ENCODE measurements at regions not wholly inside any gene's neighbourhood (a gene's known extent, or its start where the extent isn't known, plus 50 kb on each side); places are given as distances from the start of the nearest gene placed in this dataset.

DNA sequence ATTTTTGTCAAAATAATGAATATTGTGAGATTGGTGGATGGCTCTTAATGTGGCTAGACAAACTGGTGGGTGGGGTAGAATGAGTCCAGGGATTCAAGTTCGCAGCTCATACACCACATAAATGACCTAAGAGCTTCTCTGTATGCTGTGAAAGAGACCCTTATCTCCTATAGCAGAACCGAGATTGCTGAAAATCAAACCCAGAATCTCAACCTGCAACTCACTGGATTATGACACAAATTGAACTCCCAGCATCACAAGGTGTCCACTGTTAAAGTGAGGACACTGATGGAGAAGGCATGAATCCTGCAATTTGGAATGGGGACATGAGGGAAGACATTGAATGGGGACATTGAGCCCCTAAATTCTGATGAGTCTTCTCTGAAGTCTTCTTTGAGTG, 51.3 kb upstream of the CNKSR3 start:
- Histone ChIP-seq H3K9ac (no peak overlapping the region), H3K4me1 (ENCODE audit: low read depth, poor library complexity, severe bottlenecking) (no peaks in the 10 kb centered on the region), H3K27me3 (ENCODE audit: insufficient read depth, low read depth) (no peaks in the 10 kb centered on the region), H3K4me2 (no peak overlapping the region), H3K79me2 (ENCODE audit: insufficient read depth, low read depth) (no peaks in the 10 kb centered on the region), H3K27ac (no peak overlapping the region), H2AFZ (ENCODE audit: low read depth) (no peak overlapping the region), H3K4me3 (IDR thresholded peaks at IDR 0.05; ENCODE audit: insufficient read depth, low read depth, low read length) (no peak overlapping the region), H4K20me1 (ENCODE audit: insufficient read depth) (no peaks in the 10 kb centered on the region), H3K36me3 (ENCODE audit: insufficient read depth) (no peaks in the 10 kb centered on the region)
- TF ChIP-seq, protein P1, sequence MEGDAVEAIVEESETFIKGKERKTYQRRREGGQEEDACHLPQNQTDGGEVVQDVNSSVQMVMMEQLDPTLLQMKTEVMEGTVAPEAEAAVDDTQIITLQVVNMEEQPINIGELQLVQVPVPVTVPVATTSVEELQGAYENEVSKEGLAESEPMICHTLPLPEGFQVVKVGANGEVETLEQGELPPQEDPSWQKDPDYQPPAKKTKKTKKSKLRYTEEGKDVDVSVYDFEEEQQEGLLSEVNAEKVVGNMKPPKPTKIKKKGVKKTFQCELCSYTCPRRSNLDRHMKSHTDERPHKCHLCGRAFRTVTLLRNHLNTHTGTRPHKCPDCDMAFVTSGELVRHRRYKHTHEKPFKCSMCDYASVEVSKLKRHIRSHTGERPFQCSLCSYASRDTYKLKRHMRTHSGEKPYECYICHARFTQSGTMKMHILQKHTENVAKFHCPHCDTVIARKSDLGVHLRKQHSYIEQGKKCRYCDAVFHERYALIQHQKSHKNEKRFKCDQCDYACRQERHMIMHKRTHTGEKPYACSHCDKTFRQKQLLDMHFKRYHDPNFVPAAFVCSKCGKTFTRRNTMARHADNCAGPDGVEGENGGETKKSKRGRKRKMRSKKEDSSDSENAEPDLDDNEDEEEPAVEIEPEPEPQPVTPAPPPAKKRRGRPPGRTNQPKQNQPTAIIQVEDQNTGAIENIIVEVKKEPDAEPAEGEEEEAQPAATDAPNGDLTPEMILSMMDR (conservative IDR thresholded peaks at IDR 0.05; ENCODE audit: low read depth, low read length): no peak

DNA sequence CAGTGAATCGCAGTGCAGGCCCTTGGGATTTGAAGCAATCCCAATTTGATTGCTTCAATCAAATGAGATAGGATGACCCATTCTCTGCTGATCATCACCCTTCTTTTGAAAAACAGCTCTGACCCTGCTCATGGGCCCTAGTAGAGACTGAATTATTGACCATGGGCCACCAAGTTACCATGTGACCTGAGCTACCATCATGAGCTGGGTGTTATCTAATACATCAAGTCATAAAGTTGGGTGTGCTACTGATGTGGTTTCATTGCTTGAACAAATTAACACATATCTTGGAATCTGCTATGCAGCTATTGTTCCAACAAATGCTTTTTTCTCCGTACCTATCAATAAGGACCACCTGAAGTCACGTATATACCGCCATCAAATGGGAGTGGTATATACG, 54.8 kb upstream of the CNKSR3 start:
- no peaks in the 10 kb centered on the region for H3K36me3 ChIP-seq (ENCODE audit: insufficient read depth)
- H3K27me3 ChIP-seq (ENCODE audit: insufficient read depth, low read depth): no peaks in the 10 kb centered on the region
- no peak overlapping the region for H3K9ac ChIP-seq
- no peaks in the 10 kb centered on the region for H3K79me2 ChIP-seq (ENCODE audit: insufficient read depth, low read depth)
- no peaks in the 10 kb centered on the region for H4K20me1 ChIP-seq (ENCODE audit: insufficient read depth)
- no peak overlapping the region for H3K27ac ChIP-seq
- no peak overlapping the region for H3K4me3 ChIP-seq (IDR thresholded peaks at IDR 0.05; ENCODE audit: insufficient read depth, low read depth, low read length)
- H3K4me1 ChIP-seq (ENCODE audit: low read depth, poor library complexity, severe bottlenecking): no peaks in the 10 kb centered on the region
- H2AFZ ChIP-seq (ENCODE audit: low read depth): no peak overlapping the region
- TF ChIP-seq, protein P1 (conservative IDR thresholded peaks at IDR 0.05; ENCODE audit: low read depth, low read length): no peak
- no peak overlapping the region for H3K4me2 ChIP-seq

DNA sequence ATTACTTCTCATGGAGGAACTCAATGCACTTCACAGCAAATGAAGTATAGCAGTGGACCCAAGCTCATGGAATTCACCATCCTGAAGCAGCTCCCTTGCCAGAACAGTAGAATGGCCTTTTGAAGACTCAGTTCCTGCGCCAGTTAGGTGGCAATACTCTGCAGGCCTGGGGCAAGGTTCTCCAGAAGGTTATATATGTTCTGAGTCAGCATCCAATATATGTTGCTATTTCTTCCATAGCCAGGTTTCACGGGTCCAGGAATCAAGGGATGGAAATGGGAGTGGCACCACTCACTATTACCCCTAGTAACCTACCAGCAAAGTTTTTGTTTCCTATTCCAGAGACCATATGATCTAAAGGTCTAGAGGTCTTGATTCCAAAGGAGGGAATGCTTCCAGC, 56.4 kb upstream of the CNKSR3 start:
- no peak overlapping the region for H3K9ac ChIP-seq
- H2AFZ ChIP-seq (ENCODE audit: low read depth): no peak overlapping the region
- H3K4me3 ChIP-seq (IDR thresholded peaks at IDR 0.05; ENCODE audit: insufficient read depth, low read depth, low read length): no peak overlapping the region
- no peaks in the 10 kb centered on the region for H3K36me3 ChIP-seq (ENCODE audit: insufficient read depth)
- H3K27ac ChIP-seq: no peak overlapping the region
- no peaks in the 10 kb centered on the region for H4K20me1 ChIP-seq (ENCODE audit: insufficient read depth)
- no peaks in the 10 kb centered on the region for H3K27me3 ChIP-seq (ENCODE audit: insufficient read depth, low read depth)
- no peak overlapping the region for H3K4me2 ChIP-seq
- no peaks in the 10 kb centered on the region for H3K79me2 ChIP-seq (ENCODE audit: insufficient read depth, low read depth)
- no peaks in the 10 kb centered on the region for H3K4me1 ChIP-seq (ENCODE audit: low read depth, poor library complexity, severe bottlenecking)
- TF ChIP-seq, protein P1 (conservative IDR thresholded peaks at IDR 0.05; ENCODE audit: low read depth, low read length): no peak

DNA sequence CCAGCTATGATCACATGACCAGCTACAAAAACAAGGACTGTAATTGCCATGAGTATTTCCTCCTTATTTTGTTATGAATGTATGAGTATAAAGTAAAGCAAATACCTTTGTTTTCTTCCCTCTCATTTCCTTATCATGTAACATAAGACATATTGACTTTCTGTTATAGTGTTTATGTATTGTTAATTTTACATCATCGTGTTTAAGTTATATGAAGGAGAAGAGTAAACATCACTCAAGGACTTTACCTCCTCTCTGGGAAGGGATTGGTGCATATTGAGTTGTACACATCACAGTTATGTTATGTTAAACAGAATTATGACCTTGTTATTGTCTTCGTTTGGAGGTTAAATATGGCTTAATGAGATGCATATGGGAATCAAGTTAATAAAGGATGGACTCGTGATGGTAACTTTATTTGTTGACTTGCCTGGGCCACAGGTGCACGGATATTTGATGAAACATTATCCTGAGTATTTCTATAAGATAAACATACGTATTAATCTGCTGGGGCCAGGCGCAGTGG, 57.3 kb upstream of the CNKSR3 start:
- Histone ChIP-seq H3K27me3 (ENCODE audit: insufficient read depth, low read depth) (no peaks in the 10 kb centered on the region), H4K20me1 (ENCODE audit: insufficient read depth) (no peaks in the 10 kb centered on the region), H3K4me2 (no peak overlapping the region), H3K4me3 (IDR thresholded peaks at IDR 0.05; ENCODE audit: insufficient read depth, low read depth, low read length) (no peak overlapping the region), H3K4me1 (ENCODE audit: low read depth, poor library complexity, severe bottlenecking) (no peaks in the 10 kb centered on the region), H3K27ac (no peak overlapping the region), H3K36me3 (ENCODE audit: insufficient read depth) (no peaks in the 10 kb centered on the region), H3K79me2 (ENCODE audit: insufficient read depth, low read depth) (no peaks in the 10 kb centered on the region), H2AFZ (ENCODE audit: low read depth) (no peak overlapping the region), H3K9ac (no peak overlapping the region)
- TF ChIP-seq, protein P1 (conservative IDR thresholded peaks at IDR 0.05; ENCODE audit: low read depth, low read length): no peak
